MCF 10A (cell line): ENCODE measurements at regions not wholly inside any gene's neighbourhood (a gene's known extent, or its start where the extent isn't known, plus 50 kb on each side); places are given as distances from the start of the nearest gene placed in this dataset.

Experiments
- BruUV-seq: library from RNA; stranded (reverse); fragments of 400-500 nt; replicated peaks from 2 replicates; lab custom pipeline; 2021; lab: Mats Ljungman, UMichigan
- CTCF ChIA-PET: fragments of 300-600 bp; sonication (Branson Sonifier 250); formaldehyde crosslinking; extraction: SDS; loops from one replicate; lab custom pipeline; 2021; ENCODE audit warnings: antibody characterized with exemption, inconsistent platforms; lab: Yijun Ruan, JAX
- POLR2A ChIA-PET: fragments of 300-600, 350-650 bp; sonication (Branson Sonifier 250); formaldehyde crosslinking; extraction: SDS; loops from one replicate; lab custom pipeline; 2020; ENCODE audit warnings: antibody characterized with exemption, inconsistent platforms; lab: Yijun Ruan, JAX
- DNase-seq: peaks from one replicate; pipeline ENCODE4 v3.0.0-alpha.2; 2018; ENCODE audit not compliant: unreplicated experiment
- H3K27ac Mint-ChIP-seq: one replicate; pipeline ENCODE4 v1.8.0; 2022; ENCODE audit warnings: mild to moderate bottlenecking, low read depth, mixed read lengths; ENCODE audit not compliant: unreplicated experiment
- H3K27me3 Mint-ChIP-seq: one replicate; pipeline ENCODE4 v1.8.0; 2022; ENCODE audit warnings: mixed read lengths; ENCODE audit not compliant: insufficient read depth, unreplicated experiment
- H3K36me3 Mint-ChIP-seq: one replicate; pipeline ENCODE4 v1.8.0; 2022; ENCODE audit warnings: mild to moderate bottlenecking, moderate library complexity, mixed read lengths; ENCODE audit not compliant: insufficient read depth, unreplicated experiment
- H3K4me1 Mint-ChIP-seq: one replicate; pipeline ENCODE4 v1.8.0; 2022; ENCODE audit warnings: mixed read lengths; ENCODE audit not compliant: insufficient read depth, unreplicated experiment
- H3K4me3 Mint-ChIP-seq: one replicate; pipeline ENCODE4 v1.8.0; 2022; ENCODE audit warnings: mild to moderate bottlenecking, moderate library complexity, mixed read lengths; ENCODE audit not compliant: unreplicated experiment
- H3K9me3 Mint-ChIP-seq: one replicate; pipeline ENCODE4 v1.8.0; 2022; ENCODE audit warnings: mixed read lengths; ENCODE audit not compliant: unreplicated experiment
- CTCF ChIP-seq: fragments of 200-600 bp; IDR thresholded peaks from one replicate; pipeline ENCODE4 v1.8.0; 2022; ENCODE audit warnings: antibody characterized with exemption, mild to moderate bottlenecking; ENCODE audit not compliant: unreplicated experiment
- intact Hi-C: fragments of 100-400 bp; cut with micrococcal nuclease; formaldehyde crosslinking; loops from 2 replicates; pipeline ENCODE4 v1.14.1; 2022

GRCh38 chrX:42973321-42973720, 195.4 kb upstream of the PPP1R2C start:
- intact Hi-C loops, result no loop called here
- Mint-ChIP-seq H3K4me1 (peaks cover 5% of the 10 kb centered on the region), H3K27me3 (peaks cover 22% of the 10 kb centered on the region), H3K9me3 (no peaks in the 10 kb centered on the region), H3K4me3 (no peak overlapping the region), H3K27ac (no peak overlapping the region), H3K36me3 (no peaks in the 10 kb centered on the region)
- no peak for DNase-seq
- TF ChIP-seq CTCF, result no peak
- POLR2A ChIA-PET, result no interaction called here
- CTCF ChIA-PET, result no interaction called here
- no TSS peak for BruUV-seq

DNA sequence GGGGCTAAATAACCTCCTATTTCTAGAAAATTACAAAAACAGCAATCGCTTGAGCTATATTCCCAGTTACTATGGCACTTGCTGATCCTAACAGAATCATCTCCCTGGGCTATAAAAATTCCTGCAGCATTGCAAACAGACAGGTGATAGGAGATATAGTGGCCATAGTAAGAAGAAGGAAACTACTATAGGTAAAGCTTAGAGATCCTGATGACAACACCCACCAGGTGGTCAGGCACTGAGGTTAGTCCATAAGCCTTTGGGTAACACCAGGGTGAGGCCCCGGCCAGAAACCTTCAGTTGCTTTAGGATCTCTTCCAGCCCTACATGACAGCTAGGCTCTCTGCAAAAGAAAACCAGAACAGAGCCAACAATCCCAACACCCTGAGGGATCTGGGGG, 197.9 kb upstream of the PPP1R2C start:
- peak; percentile 0 for DNase-seq
- peaks cover 19% of the 10 kb centered on the region for H3K27me3 Mint-ChIP-seq
- peaks cover 12% of the 10 kb centered on the region for H3K4me1 Mint-ChIP-seq
- H3K36me3 Mint-ChIP-seq, result no peaks in the 10 kb centered on the region
- intact Hi-C loops, result no loop called here
- H3K27ac Mint-ChIP-seq, result peak overlapping the region; percentile 27
- no peaks in the 10 kb centered on the region for H3K9me3 Mint-ChIP-seq
- ChIA-PET CTCF (interaction anchor here (0.6 kb wide), 1 partner anchor 409 kb away, joined by 3 read pairs; no protein-coding TSS in a partner anchor), POLR2A (no interaction called here)
- no peak for TF ChIP-seq CTCF
- no TSS peak for BruUV-seq
- H3K4me3 Mint-ChIP-seq, result no peak overlapping the region

DNA sequence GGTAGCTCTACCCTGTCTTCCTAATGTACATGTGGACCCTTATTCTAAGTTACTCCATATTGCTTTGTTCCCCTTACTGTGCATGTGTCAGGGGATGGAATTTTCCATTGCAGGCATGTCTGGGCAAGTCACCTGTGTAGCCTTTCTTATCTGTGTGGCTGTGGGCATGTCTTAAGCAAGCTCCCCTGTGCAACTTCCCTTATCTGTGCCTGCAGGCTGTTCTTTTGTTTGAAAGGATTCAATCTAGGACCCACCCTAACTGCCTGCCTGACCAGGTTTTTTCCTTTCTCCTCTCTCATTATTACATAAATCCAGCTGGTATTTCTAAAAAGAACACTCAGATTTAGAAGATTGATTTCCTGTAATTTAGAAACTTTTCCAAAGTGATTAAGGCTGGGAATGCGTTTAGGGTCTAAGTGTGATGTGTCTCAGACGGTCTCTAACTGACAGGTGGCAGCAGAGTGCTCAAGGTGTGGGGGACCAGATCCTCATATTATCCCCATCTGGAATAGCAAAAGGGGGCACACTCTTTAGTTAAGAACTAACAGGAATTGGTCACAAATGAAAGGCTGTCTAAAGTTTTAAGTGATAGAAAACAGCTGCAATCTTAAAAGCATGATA, 198.9 kb upstream of the PPP1R2C start:
- BruUV-seq, result TSS peak; percentile 63
- POLR2A ChIA-PET, result interaction anchor here (0.6 to 1.3 kb wide), 4 partner anchors 10 to 187 kb away, joined by 3 to 7 read pairs (median 4); no protein-coding TSS in a partner anchor
- peak; percentile 14 for DNase-seq
- CTCF ChIA-PET, result interaction anchor here (0.6 to 0.8 kb wide), 2 partner anchors 30 to 138 kb away, joined by 3 to 5 read pairs; no protein-coding TSS in a partner anchor
- Mint-ChIP-seq H3K36me3 (no peaks in the 10 kb centered on the region), H3K4me3 (no peak overlapping the region), H3K9me3 (no peaks in the 10 kb centered on the region), H3K27ac (peak overlapping the region; percentile 78), H3K4me1 (peaks cover 12% of the 10 kb centered on the region), H3K27me3 (peaks cover 19% of the 10 kb centered on the region)
- no peak for TF ChIP-seq CTCF
- intact Hi-C loops, result no loop called here

GRCh38 chrX:42978655-42979379, 200.9 kb upstream of the PPP1R2C start:
- Mint-ChIP-seq H3K27me3 (peaks cover 3% of the 10 kb centered on the region), H3K27ac (no peak overlapping the region), H3K4me3 (no peak overlapping the region), H3K36me3 (no peaks in the 10 kb centered on the region), H3K4me1 (peaks cover 12% of the 10 kb centered on the region), H3K9me3 (no peaks in the 10 kb centered on the region)
- no TSS peak for BruUV-seq
- CTCF ChIA-PET, result no interaction called here
- TF ChIP-seq CTCF, result no peak
- no peak for DNase-seq
- POLR2A ChIA-PET, result interaction anchor here (0.6 kb wide), 1 partner anchor 13 kb away, joined by 3 read pairs; no protein-coding TSS in a partner anchor
- intact Hi-C loops, result no loop called here
